ENCODE measurements at regions not wholly inside any gene's neighbourhood (a gene's known extent, or its start where the extent isn't known, plus 50 kb on each side); places are given as distances from the start of the nearest gene placed in this dataset.

DNA sequence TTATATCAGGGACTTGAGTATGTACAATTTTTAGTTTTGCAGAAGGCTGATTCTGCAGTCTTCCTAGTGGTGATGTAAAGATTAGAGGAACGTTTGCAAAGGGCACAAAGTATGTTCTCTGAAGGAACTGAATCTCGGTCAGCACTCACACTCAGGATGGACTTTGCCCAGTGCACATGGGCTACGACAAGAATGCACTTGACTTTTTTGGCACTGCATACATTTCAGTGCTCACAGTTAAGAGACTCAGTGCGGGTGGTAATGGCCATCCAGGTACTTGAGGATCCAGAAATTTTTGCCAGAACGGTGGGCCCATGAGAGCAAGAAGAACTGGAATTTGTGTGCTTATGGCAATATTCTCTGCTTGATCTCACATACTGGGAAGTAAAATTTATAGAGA, 107.7 kb downstream of the ZFY start:
- Histone ChIP-seq H3K4me1 (ENCODE audit: control insufficient read depth, extremely low read depth, insufficient read depth, low read length) (no peaks in the 10 kb centered on the region), H3K9me1 (replicated peaks; ENCODE audit: control insufficient read depth, extremely low read depth, insufficient read depth, low read length) (no peaks in the 10 kb centered on the region), H3K27ac (ENCODE audit: insufficient read depth, low read depth, low read length) (no peak overlapping the region), H3K27me3 (ENCODE audit: control insufficient read depth in 2 of 2, insufficient read depth in 2 of 2, low read length in 2 of 2) (no peaks in the 10 kb centered on the region), H3K4me3 (replicated peaks in 1 of 3; ENCODE audit: insufficient read depth in 1 of 3, low read depth in 1 of 3, low read length in 3 of 3) (no peak overlapping the region), H3K79me2 (ENCODE audit: control insufficient read depth, insufficient read depth, low read length) (no peaks in the 10 kb centered on the region), H4K20me1 (replicated peaks; ENCODE audit: control insufficient read depth, extremely low read depth, insufficient read depth, low read length) (no peaks in the 10 kb centered on the region), H3K36me3 (ENCODE audit: control insufficient read depth in 2 of 2, extremely low read depth in 1 of 2, insufficient read depth in 2 of 2, low read length in 2 of 2) (no peaks in the 10 kb centered on the region), H3K4me2 (ENCODE audit: insufficient read depth, low read length) (no peak overlapping the region), H2AFZ (ENCODE audit: low read depth, low read length) (no peak overlapping the region), H3K9me3 (replicated peaks; ENCODE audit: control insufficient read depth, insufficient read depth, low read length) (no peaks in the 10 kb centered on the region), H3K9ac (replicated peaks; ENCODE audit: extremely low read depth, insufficient read depth, low read length) (no peak overlapping the region)
- DNase-seq (ENCODE audit: low read depth, low spot score) (no peak), FAIRE-seq (no peak)
- no peak for TF ChIP-seq MYC (IDR thresholded peaks at IDR 0.05; ENCODE audit: low read depth, low read length)
- TF ChIP-seq CTCF (IDR thresholded peaks at IDR 0.05; ENCODE audit: extremely low read depth in 1 of 2, insufficient read depth in 1 of 2, low read depth in 1 of 2, low read length in 2 of 2) = no peak
- no peak for TF ChIP-seq FOS (IDR thresholded peaks at IDR 0.05; ENCODE audit: borderline replicate concordance, insufficient read depth, low read length)
- no peak for TF ChIP-seq POLR2A (IDR thresholded peaks at IDR 0.05; ENCODE audit: low read depth, low read length)
- no peak for TF ChIP-seq JUN (IDR thresholded peaks at IDR 0.05; ENCODE audit: borderline replicate concordance, insufficient read depth, insufficient read length, low read depth)
- no peak for TF ChIP-seq MAX (IDR thresholded peaks at IDR 0.05; ENCODE audit: insufficient read depth, insufficient read length)
- TF ChIP-seq GATA2 (IDR thresholded peaks at IDR 0.05; ENCODE audit: insufficient read depth, insufficient read length, low read depth, low read length) = no peak
- no peak for TF ChIP-seq EZH2 (IDR thresholded peaks at IDR 0.05; ENCODE audit: borderline replicate concordance, low read depth, low read length, severe bottlenecking)
- no peak for TF ChIP-seq POLR2AphosphoS5 (IDR thresholded peaks at IDR 0.05; ENCODE audit: insufficient read depth, low read depth, low read length)
- dilution Hi-C loops (cut with MboI; ENCODE audit: extremely low pct_ligation_motif_present, low sequenced_read_pairs) = no loop called here
- no TSS peak for BruUV-seq (replicated peaks)
- POLR2A ChIA-PET = no interaction called here
- intact Hi-C loops (cut with micrococcal nuclease) = no loop called here
- CTCF ChIA-PET = no interaction called here
